Cerebellar cortex (tissue), 1 donor: ENCODE measurements at regions not wholly inside any gene's neighbourhood (a gene's known extent, or its start where the extent isn't known, plus 50 kb on each side); places are given as distances from the start of the nearest gene placed in this dataset.

Source experiments
- DNase-seq: peaks from one replicate; pipeline ENCODE4 v3.0.0-alpha.2; 2015; ENCODE audit warnings: low spot score

DNA sequence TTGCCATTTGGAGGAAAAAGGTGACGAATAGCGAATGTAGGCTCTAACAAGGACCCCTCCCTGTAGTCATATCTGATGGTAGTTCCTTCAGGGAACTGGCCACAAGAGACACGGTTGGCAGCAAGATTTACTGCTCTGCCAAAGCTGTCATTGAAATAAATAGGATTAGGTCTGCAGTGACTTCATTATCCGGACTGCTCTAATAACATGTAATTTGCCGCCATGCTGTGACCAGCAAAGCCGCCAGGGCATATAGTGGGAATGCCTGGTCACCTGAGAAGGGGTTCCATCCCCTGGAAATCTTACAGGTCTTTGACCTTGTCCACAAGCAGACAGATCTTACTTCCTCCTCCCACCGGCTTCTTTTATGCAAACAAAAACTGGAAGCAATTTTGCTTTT, 59.4 kb upstream of the LAPTM4A start:
- DNase-seq = no peak

- DNase-seq = no peak
These were observed 59.0 kb upstream of the LAPTM4A start for GRCh38 chr2:20110383-20110782.

DNA sequence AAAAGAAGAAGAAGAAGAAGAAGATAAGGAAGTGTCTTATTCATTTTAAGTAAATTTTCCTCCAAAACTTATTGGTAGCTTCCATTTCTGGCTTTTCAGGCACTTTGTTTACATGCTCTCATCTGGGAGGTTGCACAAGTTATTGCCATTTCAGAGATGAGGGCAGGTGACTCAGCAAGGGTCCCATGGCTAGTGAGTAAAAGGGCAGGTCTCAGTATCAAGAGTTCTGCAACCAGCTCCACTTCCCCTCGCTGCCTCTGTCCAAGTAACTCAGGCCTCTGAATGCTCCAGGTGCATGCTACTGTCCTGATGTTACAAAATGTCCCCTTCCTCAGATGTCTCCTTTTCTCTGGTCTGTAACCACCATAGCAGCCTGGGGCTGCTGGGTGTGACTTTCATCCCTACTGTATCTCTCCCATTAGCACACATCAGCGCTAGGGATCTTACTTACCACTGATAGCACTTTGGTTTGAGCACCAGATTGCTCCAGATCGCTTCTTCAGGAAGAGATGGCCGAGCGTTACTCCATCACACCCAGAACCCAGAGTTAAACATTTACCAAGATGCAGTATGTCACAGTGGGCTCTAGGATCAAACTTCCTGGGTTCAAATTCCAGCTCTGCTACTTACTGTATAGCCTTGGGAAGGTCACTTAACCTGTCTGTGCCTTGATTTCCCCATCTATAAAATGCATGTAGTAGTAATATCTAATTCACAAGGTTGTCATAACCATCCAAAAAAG, 57.4 kb upstream of the LAPTM4A start:
- no peak for DNase-seq

DNA sequence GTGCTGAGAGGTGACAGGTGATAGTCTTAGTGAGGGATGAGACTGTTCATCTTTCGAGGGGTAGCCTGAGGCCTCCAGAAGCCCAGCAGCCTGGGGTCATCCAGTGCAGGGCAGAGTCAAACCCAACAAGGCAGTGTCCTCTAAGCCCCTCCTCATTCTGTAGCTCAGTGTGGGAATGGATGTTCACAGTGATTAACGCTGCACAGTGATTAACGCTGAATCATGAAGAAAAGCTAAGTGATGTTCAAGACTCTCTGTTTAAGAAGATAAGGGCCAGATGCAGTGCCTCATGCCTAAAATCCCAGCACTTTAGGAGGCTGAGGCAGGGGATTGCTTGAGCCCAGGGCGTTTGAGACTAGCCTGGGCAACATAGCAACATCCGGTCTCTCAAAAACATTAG, 56.3 kb upstream of the LAPTM4A start:
- DNase-seq = no peak

DNA sequence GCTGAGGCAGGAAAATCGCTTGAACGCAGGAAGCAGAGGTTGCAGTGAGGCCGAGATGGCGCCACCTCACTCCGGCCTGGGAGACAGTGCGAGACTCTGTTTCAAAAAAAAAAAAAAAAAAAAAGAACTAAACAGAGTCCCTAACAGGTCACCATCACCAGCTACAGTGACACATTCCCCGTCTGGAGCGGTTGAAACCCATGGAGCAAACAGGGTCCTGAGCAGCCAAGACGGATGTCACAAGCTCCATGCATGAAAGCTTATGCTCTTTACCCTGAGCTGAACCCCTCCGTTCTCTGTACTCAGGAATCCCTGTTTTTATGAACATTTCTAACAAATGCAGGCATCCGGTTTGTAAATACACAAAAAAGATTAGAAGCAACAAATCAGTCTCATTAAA, 55.9 kb upstream of the LAPTM4A start:
- no peak for DNase-seq

GRCh38 chr2:20106746-20107145, 55.3 kb upstream of the LAPTM4A start:
- no peak for DNase-seq

GRCh38 chr2:20104900-20105545, 53.6 kb upstream of the LAPTM4A start:
- no peak for DNase-seq

- no peak for DNase-seq
These were observed 52.1 kb upstream of the LAPTM4A start for GRCh38 chr2:20103530-20103929.
